DMS114 treated with DMSO at 0.1 percent for 48 hours (cell line): ENCODE measurements at regions not wholly inside any gene's neighbourhood (a gene's known extent, or its start where the extent isn't known, plus 50 kb on each side); places are given as distances from the start of the nearest gene placed in this dataset.

Experiments
- DNase-seq: peaks from one replicate; lab custom pipeline; 2025; ENCODE audit not compliant: unreplicated experiment; lab: John Stamatoyannopoulos, UW

GRCh38 chr12:24608108-24608507, 340.8 kb downstream of the BCAT1 start:
- no peak for DNase-seq

- DNase-seq, result no peak
Measured at GRCh38 chr12:24605916-24606315, 343.0 kb downstream of the BCAT1 start.

- no peak for DNase-seq
Measured at GRCh38 chr12:24605466-24605865, 343.4 kb downstream of the BCAT1 start.

DNA sequence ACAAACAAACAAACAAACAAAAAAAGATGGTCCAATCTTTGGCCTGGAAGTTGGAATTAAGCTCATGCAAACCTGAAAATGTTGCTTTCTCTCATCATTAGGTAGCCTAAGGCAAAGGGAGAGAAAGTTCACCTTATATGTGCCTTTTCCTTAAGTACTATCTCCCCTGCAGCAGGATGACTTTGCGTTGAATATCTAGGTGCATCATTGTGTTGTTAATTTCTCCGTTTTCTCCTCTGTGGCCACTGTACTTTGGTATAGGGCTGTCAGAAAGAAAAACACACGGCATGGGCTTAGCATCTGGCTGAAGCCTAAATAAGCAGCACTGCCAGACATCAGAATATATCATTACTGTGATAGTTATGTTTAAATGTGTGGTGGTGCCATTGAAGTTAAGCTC, 345.5 kb downstream of the BCAT1 start:
- DNase-seq, result no peak

GRCh38 chr12:24600996-24601395, 347.9 kb downstream of the BCAT1 start:
- no peak for DNase-seq

GRCh38 chr12:24600551-24600950, 348.4 kb downstream of the BCAT1 start:
- no peak for DNase-seq

DNA sequence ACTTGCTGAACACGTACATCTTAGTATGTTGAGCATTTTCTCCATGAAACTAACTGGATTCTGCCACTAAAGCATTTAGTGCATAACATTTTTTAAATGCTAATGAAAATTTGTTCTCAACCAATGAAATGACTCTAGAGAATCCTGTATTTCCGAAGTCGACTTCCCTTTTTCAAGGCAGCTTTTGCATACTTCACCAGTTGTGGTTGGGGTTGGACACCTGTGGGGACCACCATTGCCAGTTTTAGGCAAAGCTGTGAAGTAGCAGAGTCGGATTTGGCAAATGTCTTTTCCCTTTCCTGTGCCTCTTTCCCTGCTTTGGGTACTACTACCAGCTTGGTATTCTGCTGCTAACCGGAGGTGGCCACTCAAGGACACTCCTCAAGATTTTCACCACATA, 349.2 kb downstream of the BCAT1 start:
- DNase-seq, result no peak

GRCh38 chr12:24597580-24597979, 351.3 kb downstream of the BCAT1 start:
- DNase-seq, result no peak

GRCh38 chr12:24596768-24597388, 352.0 kb downstream of the BCAT1 start:
- peak; percentile 55 for DNase-seq

GRCh38 chr12:24595652-24596235, 353.2 kb downstream of the BCAT1 start:
- DNase-seq, result no peak

DNA sequence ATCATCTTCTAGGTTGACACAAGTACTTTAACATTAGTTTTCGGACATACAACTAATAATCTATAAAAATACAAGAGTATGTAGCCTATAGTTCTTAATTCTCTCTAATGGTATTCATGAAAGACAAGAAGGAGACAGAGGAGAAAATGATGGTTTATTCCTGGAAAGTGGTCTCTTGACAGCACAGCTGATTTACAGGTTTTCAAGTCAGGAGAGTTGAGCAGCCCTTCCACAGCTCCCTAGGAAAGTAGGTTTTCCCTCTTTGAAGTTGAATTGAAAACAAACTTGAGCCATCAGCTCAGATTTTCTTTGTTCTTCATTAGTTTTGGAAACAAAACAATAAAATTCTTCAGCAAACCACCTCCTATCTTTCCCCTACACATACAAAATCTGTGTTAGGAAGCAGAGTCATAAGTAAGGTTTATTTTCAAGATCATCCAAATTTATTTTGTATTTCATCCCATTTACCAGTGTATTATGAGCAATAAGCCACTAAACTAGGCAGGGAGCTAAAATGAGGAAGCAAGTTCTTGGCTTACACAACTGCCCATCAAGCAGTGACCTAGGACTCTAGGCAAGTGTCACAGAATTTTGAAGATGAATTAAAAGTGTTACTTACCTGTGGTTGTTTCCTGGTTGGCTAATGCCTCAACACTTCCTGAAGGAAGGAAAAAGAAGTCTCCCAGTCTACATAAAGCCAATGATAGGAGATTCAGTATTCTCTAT, 357.0 kb downstream of the BCAT1 start:
- no peak for DNase-seq

- no peak for DNase-seq
Measured at GRCh38 chr12:24591079-24591626, 357.7 kb downstream of the BCAT1 start.

DNA sequence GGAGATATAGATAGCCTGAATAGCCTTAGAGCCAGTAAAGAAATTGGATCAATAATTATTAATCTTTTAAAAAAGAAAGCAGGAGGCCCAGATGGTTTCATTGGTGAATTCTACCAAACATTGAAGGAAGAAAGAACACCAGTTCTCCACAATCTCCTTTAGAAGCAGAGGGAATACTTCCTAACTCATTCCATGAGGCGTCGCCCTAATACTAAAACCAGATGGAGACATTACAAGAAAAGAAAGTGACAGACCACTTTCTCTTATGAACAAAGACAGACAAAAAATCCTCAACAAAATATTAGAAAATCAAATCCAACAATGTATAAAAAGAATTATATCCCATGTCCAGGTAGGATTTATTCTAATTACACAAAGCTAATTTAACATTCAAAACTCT, 362.6 kb downstream of the BCAT1 start:
- no peak for DNase-seq

- no peak for DNase-seq
Measured at GRCh38 chr12:24584032-24584675, 364.7 kb downstream of the BCAT1 start.

DNA sequence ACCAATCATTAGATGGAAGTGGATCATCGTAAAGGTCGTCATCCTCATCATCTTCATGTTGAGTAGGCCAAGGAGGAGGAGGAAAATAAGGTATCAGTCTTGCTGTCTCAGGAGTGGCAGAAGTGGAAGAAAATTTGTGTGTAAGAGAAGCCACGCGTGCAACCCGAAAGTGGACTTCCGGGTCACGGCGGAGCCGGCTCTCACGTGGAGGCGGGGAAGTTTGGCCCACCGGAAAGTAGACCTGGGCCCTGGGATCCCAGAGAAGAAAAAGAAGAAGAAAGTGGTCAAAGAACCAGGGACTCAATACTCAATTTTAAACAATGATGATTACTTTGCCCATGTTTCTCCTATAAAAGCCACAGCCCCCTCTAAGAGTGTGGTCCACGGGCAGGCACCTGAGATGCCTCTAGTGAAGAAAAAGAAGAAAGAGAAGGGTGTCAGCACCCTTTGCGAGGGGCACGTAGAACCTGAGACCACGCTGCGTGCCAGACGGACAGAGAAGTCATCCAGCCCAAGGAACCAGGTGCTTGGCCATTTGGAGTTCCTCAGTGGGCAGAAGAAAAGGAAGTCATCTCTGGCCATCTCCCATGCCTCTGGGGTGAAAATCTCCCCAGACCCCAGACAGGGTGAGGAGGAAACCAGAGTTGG, 365.8 kb downstream of the BCAT1 start:
- no peak for DNase-seq

- no peak for DNase-seq
Measured at GRCh38 chr12:24574538-24574937, 374.4 kb downstream of the BCAT1 start.

- DNase-seq, result no peak
Measured at GRCh38 chr12:24573621-24574020, 375.3 kb downstream of the BCAT1 start.

GRCh38 chr12:24565300-24565699, 383.6 kb downstream of the BCAT1 start:
- no peak for DNase-seq

DNA sequence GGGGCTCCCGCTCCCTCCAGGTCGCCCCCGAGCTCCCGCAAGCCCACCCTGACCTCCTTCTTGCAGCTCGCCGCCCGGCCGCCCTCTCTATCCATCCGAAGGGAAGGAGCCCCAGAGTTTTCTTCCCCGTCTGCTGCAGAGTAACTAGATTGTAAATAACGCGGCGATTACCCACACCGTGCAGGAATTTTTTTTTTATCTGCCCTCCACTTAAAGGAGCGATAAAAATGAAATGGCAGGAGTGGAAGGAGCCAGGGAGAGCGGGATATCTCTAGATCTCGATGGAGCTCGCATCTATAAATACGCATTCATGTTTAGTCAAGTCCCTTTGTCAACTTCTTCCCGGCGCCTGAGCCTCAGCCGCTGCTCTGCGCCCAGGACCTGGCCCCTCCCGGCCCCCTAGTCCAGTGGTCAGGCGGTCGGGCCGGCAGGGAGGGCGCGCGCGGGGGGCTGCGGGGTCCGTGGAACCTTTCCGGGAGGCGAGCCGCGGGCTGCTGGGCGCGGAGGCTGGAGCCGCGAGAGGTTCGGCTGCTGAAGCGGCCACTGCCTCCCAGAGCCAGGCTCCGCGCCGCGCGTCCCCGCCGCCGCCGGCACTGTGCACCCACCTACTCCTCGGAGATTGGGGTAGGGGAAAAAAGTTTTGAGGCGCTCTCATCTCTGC, 386.0 kb downstream of the BCAT1 start:
- DNase-seq, result no peak

- DNase-seq, result no peak
Measured at GRCh38 chr12:24561882-24562770, 386.8 kb downstream of the BCAT1 start.
